K562 (cell line): ENCODE measurements at regions not wholly inside any gene's neighbourhood (a gene's known extent, or its start where the extent isn't known, plus 50 kb on each side); places are given as distances from the start of the nearest gene placed in this dataset.

Source experiments
- ATAC-seq: fragments of 200-7000 bp; cut with Tn5 transposase; 3 replicates; pipeline ENCODE4 v1.9.1; 2020; ENCODE audit warnings: moderate library complexity
- BruUV-seq: library from RNA; stranded (reverse); fragments of 400-500 nt; replicated peaks from 2 replicates; lab custom pipeline; 2021; lab: Mats Ljungman, UMichigan
- CTCF ChIA-PET: fragments of 300-600 bp; formaldehyde crosslinking; extraction: SDS; loops from one replicate; lab custom pipeline; 2021; ENCODE audit warnings: low intra/inter-chr PET ratio; lab: Yijun Ruan, JAX
- POLR2A ChIA-PET: fragments of 300-600, 350-650 bp; sonication (Branson Sonifier 250); formaldehyde crosslinking; extraction: SDS; loops from one replicate; lab custom pipeline; 2021; ENCODE audit warnings: antibody characterized with exemption, inconsistent platforms; lab: Yijun Ruan, JAX
- DNase-seq, 4 experiments: peaks; one replicate each; pipeline versions ENCODE4 v3.0.0 to v3.0.0-alpha.2; 2011 to 2018; ENCODE audit warnings: low spot score in 3 of 4, mixed read lengths in 3 of 4; ENCODE audit errors: extremely low read depth in 1 of 4
- FAIRE-seq: peaks from 2 replicates; lab custom pipeline; 2011; peaks lifted over from hg19 to GRCh38; lab: Jason Lieb, UNC
- H2AFZ ChIP-seq: 2 replicates; pipeline ENCODE4 v1.6.0; 2011; ENCODE audit warnings: low read depth, low read length, control low read depth, inconsistent platforms
- H3K27ac ChIP-seq: fragments of 200-600 bp; 3 replicates; pipeline ENCODE4 v1.8.0; 2011; ENCODE audit warnings: low read depth, mild to moderate bottlenecking, control low read depth, inconsistent platforms, low read length, moderate library complexity, mixed read lengths; ENCODE audit errors: extremely low read depth
- H3K27me3 ChIP-seq, 2 experiments: fragments of 300-600 bp in 1 of 2; 2 replicates in 1 of 2; 3 replicates in 1 of 2; pipeline versions ENCODE4 v1.6.0 to v1.8.0; 2011; ENCODE audit warnings: inconsistent platforms in 2 of 2, low read length in 2 of 2, mild to moderate bottlenecking in 1 of 2, mixed read lengths in 1 of 2, moderate library complexity in 1 of 2; ENCODE audit not compliant: control insufficient read depth in 2 of 2, insufficient read depth in 2 of 2
- H3K36me3 ChIP-seq: fragments of 300-600 bp; 3 replicates; pipeline ENCODE4 v1.8.0; 2011; ENCODE audit warnings: mild to moderate bottlenecking, low read length, inconsistent platforms; ENCODE audit not compliant: control insufficient read depth, insufficient read depth
- H3K4me1 ChIP-seq, 2 experiments: fragments of 200-600 bp in 1 of 2; replicated peaks in 1 of 2; 2 replicates in 1 of 2; 3 replicates in 1 of 2; pipeline versions ENCODE4 v1.5.1 to v1.8.0; 2011; ENCODE audit warnings: inconsistent platforms in 2 of 2, low read length in 2 of 2, mild to moderate bottlenecking in 1 of 2, mixed read lengths in 1 of 2, moderate library complexity in 1 of 2; ENCODE audit not compliant: control insufficient read depth in 2 of 2, insufficient read depth in 2 of 2
- H3K4me2 ChIP-seq: 2 replicates; pipeline ENCODE4 v1.6.1; 2011; ENCODE audit warnings: low read length, control low read depth, inconsistent platforms, mixed read lengths; ENCODE audit not compliant: insufficient read depth
- H3K4me3 ChIP-seq: fragments of 200-600 bp; sonication (generic), shearing (Covaris generic); 2 replicates; pipeline ENCODE4 v1.5.1; 2016; ENCODE audit warnings: control low read depth, inconsistent platforms
- H3K79me2 ChIP-seq: fragments of 200-600 bp; 3 replicates; pipeline ENCODE4 v1.8.0; 2011; ENCODE audit warnings: low read length, inconsistent platforms; ENCODE audit not compliant: control insufficient read depth, insufficient read depth
- H3K9ac ChIP-seq, 2 experiments: 2 replicates each; pipeline versions ENCODE4 v1.6.0 to v1.6.1; 2011; ENCODE audit warnings: low read depth in 2 of 2, low read length in 2 of 2, control low read depth in 1 of 2, inconsistent platforms in 1 of 2, mild to moderate bottlenecking in 1 of 2, mixed read lengths in 1 of 2; ENCODE audit not compliant: insufficient read depth in 1 of 2
- H3K9me1 ChIP-seq: one replicate; pipeline ENCODE4 v1.6.0; 2011; ENCODE audit warnings: inconsistent platforms, mild to moderate bottlenecking, low read length, moderate library complexity; ENCODE audit not compliant: control insufficient read depth, insufficient read depth
- H3K9me3 ChIP-seq: replicated peaks from 2 replicates; pipeline ENCODE4 v1.5.1; 2011; ENCODE audit warnings: low read depth, low read length, inconsistent platforms; ENCODE audit not compliant: control insufficient read depth, insufficient read depth
- H4K20me1 ChIP-seq: replicated peaks from 2 replicates; pipeline ENCODE4 v1.6.1; 2011; ENCODE audit warnings: low read length, inconsistent platforms, mixed read lengths; ENCODE audit not compliant: control insufficient read depth, insufficient read depth
- CREB1 ChIP-seq, 2 experiments: sonication (generic) in 1 of 2; formaldehyde crosslinking in 1 of 2; IDR thresholded peaks; 2 replicates each; pipeline versions ENCODE4 v1.6.1 to v1.8.0; 2012 to 2022; ENCODE audit warnings: inconsistent platforms in 1 of 2, mild to moderate bottlenecking in 1 of 2, missing genetic modification reagents in 1 of 2, moderate library complexity in 1 of 2
- FOXA3 ChIP-seq, 2 experiments: fragments of 450-650 bp in 1 of 2; sonication (generic) in 1 of 2; formaldehyde crosslinking; IDR thresholded peaks in 1 of 2; conservative IDR thresholded peaks in 1 of 2; 2 replicates each; pipeline versions ENCODE4 v1.4.0 to v1.8.0; 2020 to 2022; ENCODE audit warnings: mild to moderate bottlenecking in 2 of 2, missing genetic modification reagents in 1 of 2
- GABPB2 ChIP-seq: fragments of 250-450 bp; sonication (Bioruptor Pico); conservative IDR thresholded peaks from 2 replicates; pipeline ENCODE4 v1.5.1; 2021; ENCODE audit warnings: mild to moderate bottlenecking
- PML ChIP-seq: IDR thresholded peaks from 2 replicates; pipeline ENCODE4 v1.6.1; 2012; ENCODE audit warnings: low read length, inconsistent platforms
- PRMT5 ChIP-seq: sonication (generic); formaldehyde crosslinking; IDR thresholded peaks from 2 replicates; pipeline ENCODE4 v1.5.0; 2020; ENCODE audit warnings: missing genetic modification reagents
- SNIP1 ChIP-seq: fragments of 450-650 bp; IDR thresholded peaks from 2 replicates; pipeline ENCODE4 v1.7.1; 2017; ENCODE audit warnings: low read depth, mild to moderate bottlenecking
- TEAD4 ChIP-seq, 2 experiments: sonication (generic) in 1 of 2; formaldehyde crosslinking in 1 of 2; IDR thresholded peaks; 2 replicates each; pipeline versions ENCODE4 v1.6.1 to v1.8.0; 2012 to 2022; ENCODE audit warnings: borderline replicate concordance in 1 of 2, inconsistent platforms in 1 of 2, low read length in 1 of 2, mild to moderate bottlenecking in 1 of 2, missing genetic modification reagents in 1 of 2
- TRIM24 ChIP-seq, 2 experiments: fragments of 450-650 bp; IDR thresholded peaks; 2 replicates each; pipeline ENCODE4 v1.6.1; 2016
- ZNF589 ChIP-seq: fragments of 200-800 bp; sonication (Bioruptor generic); IDR thresholded peaks from 2 replicates; pipeline ENCODE4 v1.6.1; 2016; ENCODE audit warnings: low read depth, missing genetic modification characterization, missing compliant biosample characterization
- WGBS: fragments of 100-300 bp; shearing (Covaris generic); methylation state at CpG from one replicate; pipeline ENCODE4 v1.1.6; 2016; ENCODE audit warnings: low coverage, mixed read lengths; ENCODE audit not compliant: insufficient coverage; ENCODE audit errors: missing lambda C conversion rate; 5-methylcytosine and 5-hydroxymethylcytosine counted together
- in situ Hi-C: fragments of 300-500 bp; cut with MboI; formaldehyde crosslinking; loops from 4 replicates; pipeline ENCODE4 v1.15.0; 2018; ENCODE audit warnings: inconsistent platforms, mixed read lengths
- intact Hi-C: fragments of 100-400 bp; cut with micrococcal nuclease; formaldehyde crosslinking; loops from 2 replicates; pipeline ENCODE4 v1.14.2; 2022
- TF ChIP-seq, protein P1 (sequence below): sonication (generic); formaldehyde crosslinking; IDR thresholded peaks from 2 replicates; pipeline ENCODE4 v1.8.0; 2022; ENCODE audit warnings: mild to moderate bottlenecking, missing genetic modification reagents, borderline replicate concordance

GRCh38 chr10:130559547-130559880 lies 423.3 kb downstream of the GLRX3 start:
- H3K9me1 ChIP-seq: no peaks in the 10 kb centered on the region
- no peak overlapping the region for H3K4me3 ChIP-seq
- no peaks in the 10 kb centered on the region for H3K79me2 ChIP-seq
- intact Hi-C loops: no loop called here
- BruUV-seq: no TSS peak
- no peak overlapping the region for H2AFZ ChIP-seq
- no peak overlapping the region for H3K4me2 ChIP-seq
- POLR2A ChIA-PET: no interaction called here
- FAIRE-seq (no peak), DNase-seq (no peak), ATAC-seq (no peak)
- no peaks in the 10 kb centered on the region for H4K20me1 ChIP-seq
- no peak overlapping the region for H3K27ac ChIP-seq
- in situ Hi-C loops: no loop called here
- H3K9ac ChIP-seq: no peak overlapping the region
- CTCF ChIA-PET: no interaction called here
- 0% methylated on average over 5 of the region's 6 CpGs for WGBS
- no peaks in the 10 kb centered on the region for H3K36me3 ChIP-seq
- TF ChIP-seq GABPB2 (no peak), TEAD4 (IDR thresholded peaks at IDR 0.05; ENCODE audit: low read length) (no peak), TEAD4 (CRISPR knock-in tag; IDR thresholded peaks at IDR 0.05; ENCODE audit: borderline replicate concordance) (no peak), ZNF589 (CRISPR knock-in tag) (no peak), TRIM24 (IDR thresholded peaks at IDR 0.05) (no peak), PRMT5 (CRISPR knock-in tag) (no peak), FOXA3 (CRISPR knock-in tag; conservative IDR thresholded peaks at IDR 0.05 in 1 of 2, IDR thresholded peaks at IDR 0.05 in 1 of 2) (no peak), SNIP1 (no peak), CREB1 (IDR thresholded peaks at IDR 0.05) (no peak), CREB1 (CRISPR knock-in tag; IDR thresholded peaks at IDR 0.05) (no peak), PML (no peak)
- TF ChIP-seq, protein P1, sequence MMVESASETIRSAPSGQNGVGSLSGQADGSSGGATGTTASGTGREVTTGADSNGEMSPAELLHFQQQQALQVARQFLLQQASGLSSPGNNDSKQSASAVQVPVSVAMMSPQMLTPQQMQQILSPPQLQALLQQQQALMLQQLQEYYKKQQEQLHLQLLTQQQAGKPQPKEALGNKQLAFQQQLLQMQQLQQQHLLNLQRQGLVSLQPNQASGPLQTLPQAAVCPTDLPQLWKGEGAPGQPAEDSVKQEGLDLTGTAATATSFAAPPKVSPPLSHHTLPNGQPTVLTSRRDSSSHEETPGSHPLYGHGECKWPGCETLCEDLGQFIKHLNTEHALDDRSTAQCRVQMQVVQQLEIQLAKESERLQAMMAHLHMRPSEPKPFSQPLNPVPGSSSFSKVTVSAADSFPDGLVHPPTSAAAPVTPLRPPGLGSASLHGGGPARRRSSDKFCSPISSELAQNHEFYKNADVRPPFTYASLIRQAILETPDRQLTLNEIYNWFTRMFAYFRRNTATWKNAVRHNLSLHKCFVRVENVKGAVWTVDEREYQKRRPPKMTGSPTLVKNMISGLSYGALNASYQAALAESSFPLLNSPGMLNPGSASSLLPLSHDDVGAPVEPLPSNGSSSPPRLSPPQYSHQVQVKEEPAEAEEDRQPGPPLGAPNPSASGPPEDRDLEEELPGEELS (CRISPR knock-in tag): no peak
- no peaks in the 10 kb centered on the region for H3K4me1 ChIP-seq
- H3K27me3 ChIP-seq: no peaks in the 10 kb centered on the region; a peak in 1 of 5 replicates
- H3K9me3 ChIP-seq: no peaks in the 10 kb centered on the region
